Right cardiac atrium (tissue), 5 donors: ENCODE measurements at regions not wholly inside any gene's neighbourhood (a gene's known extent, or its start where the extent isn't known, plus 50 kb on each side); places are given as distances from the start of the nearest gene placed in this dataset.
"Not testable (repeated sequence)": the region's sequence is repeated elsewhere in the genome, so short reads cannot be mapped to it uniquely, and the experiment has no call there.

ENCODE experiments used
- ATAC-seq, 2 donors: fragments of 200-7000 bp; cut with Tn5 transposase; one replicate each; pipeline versions ENCODE4 v1.8.0 to v1.9.1; 2020; ENCODE audit warnings: moderate library complexity in 2 of 2, mild to moderate bottlenecking in 1 of 2
- DNase-seq, 3 donors: peaks; one replicate each; pipeline ENCODE4 v3.0.0-alpha.2; 2020
- H3K27ac ChIP-seq: one replicate; pipeline ENCODE4 v1.5.1; 2013; ENCODE audit warnings: mild to moderate bottlenecking, low read length, control low read depth, moderate library complexity
- H3K27me3 ChIP-seq: one replicate; pipeline ENCODE4 v1.6.1; 2013; ENCODE audit not compliant: control insufficient read depth, insufficient read depth
- H3K4me1 ChIP-seq: one replicate; pipeline ENCODE4 v1.6.1; 2013; ENCODE audit warnings: low read length; ENCODE audit not compliant: control insufficient read depth, insufficient read depth
- H3K4me3 ChIP-seq: one replicate; pipeline ENCODE4 v1.5.1; 2013; ENCODE audit warnings: low read length, control low read depth
- H3K9me3 ChIP-seq: one replicate; pipeline ENCODE4 v1.6.1; 2013; ENCODE audit warnings: low read length; ENCODE audit not compliant: control insufficient read depth
- WGBS: extraction: QIAGEN DNeasy Blood & Tissue Kit; methylation state at CpG from one replicate; pipeline ENCODE4 v1.1.7; 2013; 5-methylcytosine and 5-hydroxymethylcytosine counted together
- intact Hi-C, 4 donors: fragments of 100-400 bp; cut with DNase I; formaldehyde crosslinking; loops; one replicate each; pipeline versions ENCODE4 v1.11.0 to v1.14.0; 2022 to 2023
- donor health status: healthy with polysubstance abuse.
- donor health status: DM: no; HTN: yes; CAD: no.
- donor health status: DM: no; HTN: no; CAD: no.
- donor health status: DM: no; HTN: yes; CAD: no; lungs with severe emphysema.
- donor health status: DM: yes; HTN: yes; CAD: no.

DNA sequence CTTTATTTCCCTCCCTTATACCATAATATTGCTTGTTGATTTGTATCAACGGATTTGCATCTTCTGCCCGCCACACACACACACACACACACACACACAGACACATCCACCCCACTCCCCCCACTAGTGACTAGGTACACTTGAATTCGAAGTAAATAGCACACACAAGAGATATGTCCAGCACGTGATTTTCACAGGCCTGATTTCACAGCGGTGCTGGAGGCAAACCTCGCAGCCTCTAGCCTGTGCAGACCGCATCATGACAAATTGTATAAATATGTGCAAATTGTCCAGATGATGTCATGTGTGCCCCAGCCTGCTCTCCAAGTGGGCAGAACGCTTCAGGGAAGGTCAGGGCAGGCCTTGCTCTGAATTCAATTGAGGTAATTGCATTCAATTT lies 153.8 kb upstream of the TPTE start:
- H3K27ac ChIP-seq, intact Hi-C loops, H3K4me1 ChIP-seq, H3K27me3 ChIP-seq, H3K9me3 ChIP-seq, DNase-seq, H3K4me3 ChIP-seq: not testable (repeated sequence)
- WGBS, result 64% methylated on average over 7 of the region's 8 CpGs
- peak; percentile 1 to 8 for ATAC-seq

DNA sequence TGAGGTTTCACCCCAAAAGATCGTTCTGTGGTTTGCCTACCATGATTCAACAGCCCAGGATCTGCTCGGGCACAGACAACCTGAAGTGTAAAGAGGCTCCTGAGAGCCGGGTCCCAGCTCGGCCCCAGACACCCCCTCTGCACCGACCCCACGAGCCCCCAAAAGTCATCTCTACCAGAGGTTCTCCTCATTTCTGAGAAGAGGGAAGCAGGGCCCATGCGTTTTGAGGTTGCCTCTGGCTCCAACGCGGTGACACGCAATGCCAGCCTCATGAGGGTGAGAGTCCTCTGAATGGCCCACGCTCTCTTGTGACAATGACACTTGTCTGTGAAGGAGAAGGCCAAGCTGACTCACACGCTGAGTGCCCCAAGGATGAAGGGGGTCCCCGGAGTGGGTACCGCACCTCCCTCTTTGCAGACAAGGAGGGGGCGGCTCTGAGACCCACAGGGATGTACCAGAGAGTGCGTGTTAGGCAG lies 153.0 kb upstream of the TPTE start:
- peak in 2 of 3 donors; percentile 66 to 74 for DNase-seq

DNA sequence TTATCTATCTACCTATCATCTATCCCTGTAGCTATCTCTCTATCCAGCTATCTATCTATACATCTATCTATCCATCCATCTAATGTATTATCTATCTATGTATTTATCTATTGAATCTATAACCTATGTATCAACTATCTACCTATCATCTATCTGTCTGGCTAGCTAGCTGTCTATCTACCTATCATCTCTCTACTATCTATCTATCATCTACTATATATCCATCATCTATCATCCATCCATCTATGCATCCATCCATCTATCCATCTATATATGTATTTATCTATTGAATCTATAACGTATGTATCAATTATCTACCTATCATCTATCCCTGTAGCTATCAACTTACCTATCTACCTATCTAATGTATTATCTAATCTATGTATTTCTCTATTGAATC lies 152.1 kb upstream of the TPTE start:
- H3K9me3 ChIP-seq, H3K4me3 ChIP-seq, H3K27me3 ChIP-seq, DNase-seq, H3K27ac ChIP-seq, ATAC-seq, H3K4me1 ChIP-seq, intact Hi-C loops: not testable (repeated sequence)
- no CpG with 5 or more reads among the region's 1 CpG for WGBS

More for the DNA sequence above, 153.0 kb upstream of the TPTE start:
- H3K27me3 ChIP-seq, H3K27ac ChIP-seq, H3K4me3 ChIP-seq, intact Hi-C loops, H3K9me3 ChIP-seq, H3K4me1 ChIP-seq: not testable (repeated sequence)
- WGBS, result 72% methylated on average over 15 of the region's 16 CpGs
- ATAC-seq, result peak; percentile 41 to 47

- H3K27ac ChIP-seq, H3K4me1 ChIP-seq, H3K4me3 ChIP-seq, H3K27me3 ChIP-seq, H3K9me3 ChIP-seq, intact Hi-C loops: not testable (repeated sequence)
- 74% methylated on average over 10 of the region's 10 CpGs for WGBS
- DNase-seq (peak in 1 of 3 donors; percentile 43), ATAC-seq (peak in 1 of 2 donors; percentile 6)
Measured at GRCh38 chr21:10377758-10378157, 143.6 kb upstream of the TPTE start.

- H3K4me1 ChIP-seq, H3K4me3 ChIP-seq, ATAC-seq, H3K27me3 ChIP-seq, intact Hi-C loops, DNase-seq, H3K9me3 ChIP-seq, H3K27ac ChIP-seq: not testable (repeated sequence)
- WGBS, result 82% methylated on average over 9 of the region's 9 CpGs
Measured at GRCh38 chr21:10379816-10380215, 141.6 kb upstream of the TPTE start.

DNA sequence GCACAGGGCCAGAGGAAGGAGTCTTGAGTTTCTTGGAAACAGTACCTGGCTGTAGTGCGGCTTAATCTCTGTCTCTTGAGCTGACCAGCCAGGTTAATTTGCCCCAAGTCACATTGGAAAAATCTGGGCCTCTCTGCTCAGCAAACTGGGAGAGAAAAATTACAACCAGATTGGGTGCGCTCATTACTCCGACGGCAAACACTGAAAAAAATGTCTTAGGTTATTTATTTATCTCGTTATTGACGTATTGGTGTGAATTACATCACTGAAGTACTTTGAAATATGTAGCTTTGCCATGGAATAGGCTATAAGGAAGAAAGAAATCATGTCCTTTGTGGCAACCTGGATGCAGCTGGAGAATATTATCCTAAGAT lies 139.7 kb upstream of the TPTE start:
- DNase-seq, ATAC-seq, intact Hi-C loops, H3K27ac ChIP-seq, H3K4me3 ChIP-seq, H3K27me3 ChIP-seq, H3K4me1 ChIP-seq, H3K9me3 ChIP-seq: not testable (repeated sequence)
- 78% methylated on average over 6 of the region's 6 CpGs for WGBS

DNA sequence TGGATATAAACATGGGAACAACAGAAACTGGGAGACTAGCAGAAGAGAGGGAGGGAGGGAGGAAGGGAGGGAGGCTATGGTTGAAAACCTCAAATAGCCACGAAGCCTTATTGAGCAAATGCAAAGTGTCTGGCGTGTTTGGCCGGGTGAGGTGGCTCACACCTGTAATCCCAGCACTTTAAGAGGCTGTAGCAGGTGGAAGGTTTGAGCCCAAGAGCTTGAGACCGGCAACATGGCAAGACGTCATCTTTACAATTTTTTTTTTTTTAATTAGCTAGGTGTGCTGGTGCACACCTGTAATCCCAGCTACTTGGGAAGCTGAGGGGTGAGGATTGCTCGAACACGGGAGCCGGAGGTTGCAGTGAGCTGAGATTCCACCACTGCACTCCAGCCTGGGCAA lies 139.2 kb upstream of the TPTE start:
- intact Hi-C loops, H3K27ac ChIP-seq, H3K9me3 ChIP-seq, H3K4me1 ChIP-seq, H3K4me3 ChIP-seq, H3K27me3 ChIP-seq, DNase-seq: not testable (repeated sequence)
- 66% methylated on average over 8 of the region's 8 CpGs for WGBS
- peak in 1 of 2 donors; percentile 30 for ATAC-seq

DNA sequence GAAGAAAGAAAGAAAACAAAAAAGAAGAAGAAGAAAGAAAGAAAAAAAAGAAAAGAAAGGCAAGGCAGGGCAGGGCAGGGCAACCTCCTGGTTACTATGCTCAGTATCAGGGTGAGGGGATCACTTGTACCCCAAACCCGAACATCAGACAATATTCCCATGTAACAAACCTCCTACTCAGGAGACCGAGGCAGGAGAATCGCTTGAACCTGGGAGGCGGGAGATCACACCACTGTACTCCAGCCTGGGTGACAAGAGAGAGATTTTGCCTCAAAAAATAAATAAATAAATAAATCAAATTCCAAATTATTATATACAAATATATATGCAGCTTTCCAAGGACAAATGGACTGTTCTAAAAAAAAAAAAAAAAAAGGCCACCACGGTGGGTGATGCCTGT lies 138.8 kb upstream of the TPTE start:
- H3K9me3 ChIP-seq, H3K4me3 ChIP-seq, ATAC-seq, H3K27me3 ChIP-seq, H3K27ac ChIP-seq, intact Hi-C loops, H3K4me1 ChIP-seq, DNase-seq: not testable (repeated sequence)
- 58% methylated on average over 5 of the region's 5 CpGs for WGBS

DNA sequence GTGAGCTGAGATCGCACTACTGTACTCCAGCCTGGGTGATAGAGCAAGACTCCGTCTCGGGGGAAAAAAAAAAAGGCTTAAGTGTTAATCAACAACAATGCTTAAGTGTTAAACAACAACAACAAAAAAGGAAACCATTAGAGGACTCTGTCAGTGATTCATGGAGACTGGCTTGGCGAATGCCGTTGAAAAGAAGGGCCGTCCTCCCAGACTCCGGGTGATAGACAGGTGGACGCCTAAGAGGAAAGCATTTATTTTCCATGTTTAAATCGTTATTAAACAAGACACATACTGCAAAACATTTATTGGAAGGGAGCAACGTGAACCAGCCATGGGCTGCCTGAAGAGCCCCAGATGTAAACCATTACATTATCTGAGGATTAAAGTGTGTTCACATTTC lies 137.8 kb upstream of the TPTE start:
- H3K4me1 ChIP-seq, H3K9me3 ChIP-seq, H3K27me3 ChIP-seq, DNase-seq, H3K27ac ChIP-seq, ATAC-seq, H3K4me3 ChIP-seq, intact Hi-C loops: not testable (repeated sequence)
- WGBS, result 81% methylated on average over 10 of the region's 10 CpGs

DNA sequence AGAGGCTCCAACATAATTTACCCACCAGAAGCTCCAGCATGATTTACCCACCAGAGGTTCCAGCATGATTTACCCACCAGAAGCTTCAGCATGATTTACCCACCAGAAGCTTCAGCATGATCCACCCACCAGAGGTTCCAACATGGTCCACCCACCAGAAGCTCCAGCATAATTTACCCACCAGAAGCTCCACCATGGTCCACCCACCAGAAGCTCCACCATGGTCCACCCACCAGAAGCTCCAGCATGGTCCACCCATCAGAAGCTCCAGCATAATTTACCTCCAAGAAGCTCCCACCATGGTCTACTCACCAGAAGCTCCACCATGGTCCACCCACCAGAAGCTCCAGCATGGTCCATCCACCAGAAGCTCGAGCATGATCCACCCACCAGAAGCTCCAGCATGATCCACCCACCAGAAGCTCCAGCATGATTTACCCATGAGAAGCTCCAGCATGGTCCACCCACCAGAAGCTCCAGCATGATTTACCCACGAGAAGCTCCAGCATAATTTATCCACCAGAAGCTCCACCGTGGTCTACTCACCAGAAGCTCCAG lies 137.0 kb upstream of the TPTE start:
- H3K4me3 ChIP-seq, H3K27me3 ChIP-seq, DNase-seq, intact Hi-C loops, ATAC-seq, H3K9me3 ChIP-seq, H3K4me1 ChIP-seq, H3K27ac ChIP-seq: not testable (repeated sequence)
- 50% methylated on average over 3 of the region's 3 CpGs for WGBS

DNA sequence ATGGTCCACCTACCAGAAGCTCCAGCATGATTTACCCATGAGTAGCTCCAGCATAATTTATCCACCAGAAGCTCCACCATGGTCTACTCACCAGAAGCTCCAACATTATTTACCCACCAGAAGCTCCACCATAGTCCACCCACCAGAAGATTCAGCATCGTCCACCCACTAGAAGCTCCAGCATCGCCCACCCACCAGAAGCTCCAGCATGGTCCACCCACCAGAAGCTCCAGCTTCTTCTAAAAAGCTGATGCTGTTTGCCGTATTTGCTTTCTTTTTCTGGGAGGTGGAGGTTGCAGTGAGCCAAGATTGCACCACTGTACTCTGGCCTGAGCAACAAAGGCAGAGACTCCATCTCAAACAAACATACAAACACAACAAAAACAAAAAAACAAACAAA lies 136.2 kb upstream of the TPTE start:
- DNase-seq, H3K4me3 ChIP-seq, H3K27me3 ChIP-seq, H3K4me1 ChIP-seq, intact Hi-C loops, ATAC-seq, H3K9me3 ChIP-seq, H3K27ac ChIP-seq: not testable (repeated sequence)
- WGBS, result 77% methylated on average over 3 of the region's 3 CpGs
